PC-3 (cell line): ENCODE measurements at regions not wholly inside any gene's neighbourhood (a gene's known extent, or its start where the extent isn't known, plus 50 kb on each side); places are given as distances from the start of the nearest gene placed in this dataset.

ENCODE experiments used
- ATAC-seq: fragments of 200-7000 bp; cut with Tn5 transposase; 2 replicates; pipeline ENCODE4 v1.9.1; 2020; ENCODE audit warnings: mild to moderate bottlenecking, moderate library complexity
- BruUV-seq: library from RNA; stranded (reverse); fragments of 400-500 nt; replicated peaks from 2 replicates; lab custom pipeline; 2021; lab: Mats Ljungman, UMichigan
- CTCF ChIA-PET: fragments of 300-600 bp; sonication (Branson Sonifier 250); formaldehyde crosslinking; loops from one replicate; lab custom pipeline; 2022; ENCODE audit warnings: antibody characterized with exemption; lab: Charles Lee
- POLR2A ChIA-PET: fragments of 300-600 bp; sonication (Branson Sonifier 250); formaldehyde crosslinking; loops from one replicate; lab custom pipeline; 2022; ENCODE audit warnings: antibody characterized with exemption; ENCODE audit not compliant: unreplicated experiment; lab: Charles Lee
- DNase-seq: peaks from one replicate; pipeline ENCODE4 v3.0.0-alpha.2; 2015
- H2AFZ ChIP-seq: fragments of 300-600 bp; sonication (generic); 2 replicates; pipeline ENCODE4 v1.6.0; 2016; ENCODE audit warnings: antibody characterized with exemption, low read length
- H3F3A ChIP-seq: fragments of 300-600 bp; sonication (generic); one replicate; pipeline ENCODE4 v1.6.0; 2017; ENCODE audit warnings: antibody characterized with exemption, low read length, control low read depth, mild to moderate bottlenecking; ENCODE audit not compliant: unreplicated experiment
- H3K27ac ChIP-seq: fragments of 300-600 bp; sonication (generic); 2 replicates; pipeline ENCODE4 v1.5.1; 2016; ENCODE audit warnings: mild to moderate bottlenecking, low read length
- H3K27me3 ChIP-seq: fragments of 300-600 bp; sonication (generic); 2 replicates; pipeline ENCODE4 v1.6.1; 2016; ENCODE audit warnings: low read length, mixed read lengths
- H3K36me3 ChIP-seq: fragments of 300-600 bp; sonication (generic); 2 replicates; pipeline ENCODE4 v1.6.1; 2016; ENCODE audit warnings: low read depth, mixed run types, low read length, mixed read lengths
- H3K4me1 ChIP-seq: fragments of 300-600 bp; sonication (generic); 2 replicates; pipeline ENCODE4 v1.5.1; 2016; ENCODE audit warnings: low read length; ENCODE audit not compliant: insufficient read depth
- H3K4me2 ChIP-seq: fragments of 300-600 bp; sonication (generic); 2 replicates; pipeline ENCODE4 v1.6.0; 2016; ENCODE audit warnings: low read length
- H3K4me3 ChIP-seq: fragments of 300-600 bp; sonication (generic); 2 replicates; pipeline ENCODE4 v1.5.1; 2016; ENCODE audit warnings: mild to moderate bottlenecking, low read length, mixed read lengths
- H3K79me2 ChIP-seq: fragments of 300-600 bp; sonication (generic); 2 replicates; pipeline ENCODE4 v1.6.1; 2017; ENCODE audit warnings: low read length, mixed read lengths
- H3K9ac ChIP-seq: fragments of 300-600 bp; sonication (generic); 2 replicates; pipeline ENCODE4 v1.6.0; 2016; ENCODE audit warnings: mild to moderate bottlenecking, low read length
- H3K9me2 ChIP-seq: fragments of 300-600 bp; sonication (generic); replicated peaks from 2 replicates; pipeline ENCODE4 v1.6.1; 2016; ENCODE audit warnings: mixed run types, low read length, mixed read lengths
- H3K9me3 ChIP-seq: fragments of 300-600 bp; sonication (generic); 2 replicates; pipeline ENCODE4 v1.6.1; 2016; ENCODE audit warnings: low read length, mixed read lengths
- H4K20me1 ChIP-seq: fragments of 300-600 bp; sonication (generic); 2 replicates; pipeline ENCODE4 v1.6.1; 2016; ENCODE audit warnings: low read length, mixed read lengths
- CTCF ChIP-seq: fragments of 300-600 bp; sonication (generic); conservative IDR thresholded peaks from 2 replicates; pipeline ENCODE4 v1.5.1; 2017; ENCODE audit warnings: antibody characterized with exemption, low read depth, mild to moderate bottlenecking, low read length
- EZH2 ChIP-seq: fragments of 300-600 bp; sonication (generic); IDR thresholded peaks from one replicate; pipeline ENCODE4 v1.6.1; 2017; ENCODE audit warnings: antibody characterized with exemption, mild to moderate bottlenecking, low read length; ENCODE audit not compliant: unreplicated experiment
- EZH2phosphoT487 ChIP-seq: fragments of 300-600 bp; sonication (generic); IDR thresholded peaks from 2 replicates; pipeline ENCODE4 v1.6.1; 2018; ENCODE audit warnings: mild to moderate bottlenecking, antibody characterized with exemption, low read length, borderline replicate concordance
- intact Hi-C: fragments of 100-400 bp; cut with micrococcal nuclease; formaldehyde crosslinking; loops from 2 replicates; pipeline ENCODE4 v1.9.0; 2023

GRCh38 chr1:22327411-22327810 is 124.2 kb upstream of the ZBTB40 start:
- Histone ChIP-seq H3K36me3 (no peaks in the 10 kb centered on the region), H4K20me1 (no peaks in the 10 kb centered on the region), H3K27ac (no peak overlapping the region), H3K27me3 (no peaks in the 10 kb centered on the region), H3K9ac (no peak overlapping the region), H3K79me2 (no peaks in the 10 kb centered on the region), H3K4me3 (no peak overlapping the region), H3K4me1 (no peaks in the 10 kb centered on the region), H2AFZ (no peak overlapping the region), H3K9me3 (no peaks in the 10 kb centered on the region), H3K9me2 (no peaks in the 10 kb centered on the region), H3F3A (no peaks in the 10 kb centered on the region), H3K4me2 (no peak overlapping the region)
- no peak for DNase-seq
- POLR2A ChIA-PET = no interaction called here
- intact Hi-C loops = no loop called here
- CTCF ChIA-PET = no interaction called here
- no peak for ATAC-seq
- BruUV-seq = no TSS peak
- TF ChIP-seq CTCF = no peak
- no peak for TF ChIP-seq EZH2phosphoT487
- TF ChIP-seq EZH2 = no peak

GRCh38 chr1:22328331-22329147 is 123.1 kb upstream of the ZBTB40 start:
- H3K9ac ChIP-seq = no peak overlapping the region
- H3K27me3 ChIP-seq = no peaks in the 10 kb centered on the region
- no peaks in the 10 kb centered on the region for H4K20me1 ChIP-seq
- no peak overlapping the region for H3K27ac ChIP-seq
- ChIA-PET POLR2A (interaction anchor here (0.6 kb wide), 1 partner anchor 299 kb away, joined by 4 read pairs; no protein-coding TSS in a partner anchor), CTCF (no interaction called here)
- H3K4me3 ChIP-seq = no peak overlapping the region
- H2AFZ ChIP-seq = no peak overlapping the region
- H3K9me2 ChIP-seq = no peaks in the 10 kb centered on the region
- H3K4me1 ChIP-seq = no peaks in the 10 kb centered on the region
- DNase-seq = no peak
- intact Hi-C loops = no loop called here
- no peaks in the 10 kb centered on the region for H3F3A ChIP-seq
- H3K9me3 ChIP-seq = no peaks in the 10 kb centered on the region
- no peak overlapping the region for H3K4me2 ChIP-seq
- H3K36me3 ChIP-seq = no peaks in the 10 kb centered on the region
- TF ChIP-seq CTCF (no peak), EZH2phosphoT487 (no peak), EZH2 (no peak)
- no peaks in the 10 kb centered on the region for H3K79me2 ChIP-seq
- no peak for ATAC-seq
- no TSS peak for BruUV-seq

- H3K4me2 ChIP-seq = no peak overlapping the region
- ChIA-PET CTCF (no interaction called here), POLR2A (no interaction called here)
- no peak for DNase-seq
- TF ChIP-seq CTCF (no peak), EZH2phosphoT487 (no peak), EZH2 (no peak)
- H3K9me3 ChIP-seq = no peaks in the 10 kb centered on the region
- H3K36me3 ChIP-seq = no peaks in the 10 kb centered on the region
- no peaks in the 10 kb centered on the region for H4K20me1 ChIP-seq
- intact Hi-C loops = no loop called here
- no peak overlapping the region for H3K27ac ChIP-seq
- H3F3A ChIP-seq = no peaks in the 10 kb centered on the region
- no peaks in the 10 kb centered on the region for H3K79me2 ChIP-seq
- H3K4me3 ChIP-seq = no peak overlapping the region
- no TSS peak for BruUV-seq
- no peak overlapping the region for H2AFZ ChIP-seq
- no peaks in the 10 kb centered on the region for H3K4me1 ChIP-seq
- H3K27me3 ChIP-seq = no peaks in the 10 kb centered on the region
- no peak for ATAC-seq
- no peaks in the 10 kb centered on the region for H3K9me2 ChIP-seq
- H3K9ac ChIP-seq = no peak overlapping the region
These were observed 122.5 kb upstream of the ZBTB40 start for GRCh38 chr1:22329148-22329515.
